ENCODE measurements at regions not wholly inside any gene's neighbourhood (a gene's known extent, or its start where the extent isn't known, plus 50 kb on each side); places are given as distances from the start of the nearest gene placed in this dataset.

- TF ChIP-seq CTCF (IDR thresholded peaks at IDR 0.05): no peak
- TF ChIP-seq POLR2A (IDR thresholded peaks at IDR 0.05): no peak
Measured at GRCh38 chr6:125699591-125699990, 49.8 kb upstream of the HEY2 start.
